GM19395 (cell line): ENCODE measurements at regions not wholly inside any gene's neighbourhood (a gene's known extent, or its start where the extent isn't known, plus 50 kb on each side); places are given as distances from the start of the nearest gene placed in this dataset.
A peak's percentile ranks its signal among the peaks of the same experiment; 100 is the strongest.
"Not testable (repeated sequence)": the region's sequence is repeated elsewhere in the genome, so short reads cannot be mapped to it uniquely, and the experiment has no call there.

ENCODE experiments used
- ATAC-seq: cut with Tn5 transposase; IDR thresholded peaks from one replicate; pipeline ENCODE4 v1.9.1; 2021; ENCODE audit warnings: mild to moderate bottlenecking, moderate library complexity; ENCODE audit not compliant: unreplicated experiment

GRCh38 chr3:8387571-8387970, 114.1 kb upstream of the LMCD1 start:
- no peak for ATAC-seq

GRCh38 chr3:8399686-8400085, 101.9 kb upstream of the LMCD1 start:
- no peak for ATAC-seq

DNA sequence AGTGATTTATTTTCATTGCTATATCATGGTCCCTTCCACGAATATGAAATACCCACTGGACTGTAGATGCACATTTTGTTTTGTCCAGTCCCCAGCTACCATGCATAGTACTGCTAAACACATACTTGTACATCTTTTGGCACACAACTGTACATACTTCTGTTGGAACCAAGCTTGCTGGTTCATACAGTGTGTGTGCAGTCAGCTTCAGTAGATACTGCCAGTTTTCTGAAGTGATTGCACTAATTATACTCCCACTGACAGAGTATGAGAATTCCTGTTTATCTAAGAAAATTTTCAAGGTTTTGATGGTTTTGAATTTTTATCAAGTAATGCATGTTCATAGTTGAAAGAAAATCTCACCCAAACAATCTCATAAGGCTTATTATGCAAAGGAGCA, 100.7 kb upstream of the LMCD1 start:
- no peak for ATAC-seq

DNA sequence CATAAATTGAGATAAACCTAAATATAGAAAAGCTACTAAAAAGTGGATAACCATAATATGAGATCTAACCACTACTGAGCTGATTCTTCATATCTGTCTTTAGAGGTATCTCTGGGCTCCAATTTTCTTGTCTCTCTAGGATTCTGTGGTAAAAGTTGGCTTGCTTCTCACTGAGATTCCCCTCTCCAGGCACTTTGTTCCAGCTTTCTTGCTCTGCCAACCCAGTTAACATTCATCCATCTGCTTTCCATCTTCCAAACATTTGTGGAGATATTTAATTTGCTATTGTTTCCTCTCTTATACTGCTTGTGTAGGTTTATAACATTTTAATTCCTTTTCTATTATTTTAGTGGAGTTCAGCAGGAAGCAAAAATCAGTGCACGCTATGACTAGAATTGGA, 97.6 kb upstream of the LMCD1 start:
- ATAC-seq = no peak

DNA sequence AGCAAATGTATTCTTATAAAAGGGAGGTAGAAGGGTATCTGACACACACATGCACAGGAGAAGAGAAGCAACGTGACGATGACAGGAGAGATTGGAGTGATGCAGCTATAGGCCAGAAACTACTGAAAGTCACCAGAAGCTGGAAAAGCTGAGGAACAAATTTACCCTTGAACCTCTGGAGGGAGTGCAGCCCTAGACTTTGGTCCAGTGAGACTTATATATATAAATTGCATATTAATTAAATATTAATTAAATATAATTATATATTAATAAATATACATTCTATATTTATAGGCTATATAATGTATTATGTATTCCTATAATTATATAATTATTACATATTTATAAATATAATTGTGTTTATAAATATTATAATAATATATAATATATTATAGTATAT, 96.5 kb upstream of the LMCD1 start:
- ATAC-seq = no peak

GRCh38 chr3:8406479-8406878, 95.1 kb upstream of the LMCD1 start:
- no peak for ATAC-seq

DNA sequence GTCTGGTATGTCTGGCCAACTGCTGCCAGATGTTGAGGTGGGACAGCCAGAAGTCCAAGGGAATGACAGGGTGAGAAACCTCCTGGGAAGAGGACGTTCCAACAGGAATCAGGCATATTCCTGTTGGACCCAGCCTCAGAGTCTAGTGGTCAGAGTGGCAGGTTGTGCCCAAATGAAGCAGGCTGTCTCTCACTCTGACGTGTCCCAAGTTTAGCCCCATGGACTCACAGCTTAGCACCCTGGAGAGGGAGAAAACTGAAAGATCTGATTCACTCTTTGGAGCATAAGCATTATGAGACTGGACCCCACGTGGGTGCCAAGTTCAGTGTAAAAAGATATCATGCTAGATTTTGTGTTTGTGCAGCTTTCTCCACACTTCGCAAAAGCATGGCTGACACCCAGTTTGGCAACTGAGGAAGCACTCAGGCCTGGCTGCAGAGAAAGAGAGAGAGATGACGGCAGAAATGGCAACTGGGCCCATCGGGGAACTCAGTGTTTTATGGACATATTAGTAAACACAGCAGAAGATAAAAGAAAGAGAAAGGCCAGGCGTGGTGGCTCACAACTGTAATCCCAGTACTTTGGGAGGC, 88.2 kb upstream of the LMCD1 start:
- no peak for ATAC-seq

GRCh38 chr3:8416965-8417364, 84.7 kb upstream of the LMCD1 start:
- no peak for ATAC-seq

- no peak for ATAC-seq
These were observed 81.0 kb upstream of the LMCD1 start for GRCh38 chr3:8420612-8421011.

DNA sequence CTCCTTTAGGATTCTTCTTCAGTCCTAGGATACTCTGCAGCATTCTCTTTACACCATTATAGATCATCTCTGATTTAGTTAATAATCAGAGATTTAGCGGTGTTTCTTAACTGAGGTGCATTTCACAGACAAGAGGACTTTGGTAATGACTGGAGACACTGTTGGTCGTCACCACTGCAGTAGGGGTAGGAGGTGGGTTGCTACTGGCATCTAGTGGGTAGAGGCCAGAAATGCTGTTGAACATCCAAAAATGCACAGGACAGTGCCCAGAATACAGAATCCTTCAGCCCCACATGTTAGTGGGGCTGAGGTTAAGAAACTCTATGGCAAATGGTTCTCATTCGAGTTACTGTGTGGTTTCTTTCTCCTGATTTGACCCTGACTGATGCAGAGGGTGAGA, 80.4 kb upstream of the LMCD1 start:
- ATAC-seq = no peak

DNA sequence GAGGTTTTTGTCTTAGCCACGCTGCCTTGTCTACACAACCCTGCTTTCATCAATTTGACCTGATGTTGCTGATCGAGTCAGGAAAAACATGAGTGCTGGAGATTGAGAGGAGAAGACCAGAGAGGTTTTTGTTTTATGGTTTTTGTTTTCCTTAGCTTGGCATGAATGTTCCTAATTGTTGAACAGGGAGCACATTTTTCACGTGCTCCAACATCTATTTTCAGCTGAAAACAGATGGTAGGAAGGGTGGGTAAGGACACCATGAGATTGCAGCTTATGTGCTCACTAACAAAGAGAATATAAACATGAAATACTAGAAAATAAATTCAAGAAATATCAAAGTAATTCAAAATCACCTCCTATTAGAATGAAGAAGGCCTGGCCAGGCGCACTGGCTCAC, 79.9 kb upstream of the LMCD1 start:
- no peak for ATAC-seq

DNA sequence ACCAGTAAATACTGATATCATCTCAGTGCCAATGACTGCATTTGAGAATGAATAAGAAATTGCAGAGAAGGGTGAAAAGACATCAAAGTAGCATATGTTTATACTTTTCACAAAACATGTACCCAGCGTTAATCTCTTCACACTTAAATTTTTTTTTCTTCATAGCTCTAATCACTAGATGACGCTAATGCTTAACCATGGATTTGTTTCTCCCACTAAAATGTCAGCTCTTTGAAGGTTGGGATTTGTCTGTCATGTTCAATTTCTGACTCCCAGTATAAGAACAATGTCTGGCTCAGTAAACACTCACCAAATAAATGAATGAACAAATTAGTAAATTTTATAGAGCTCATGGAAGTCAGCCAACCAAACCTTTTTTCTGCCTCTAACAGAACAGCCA, 78.3 kb upstream of the LMCD1 start:
- ATAC-seq = no peak

DNA sequence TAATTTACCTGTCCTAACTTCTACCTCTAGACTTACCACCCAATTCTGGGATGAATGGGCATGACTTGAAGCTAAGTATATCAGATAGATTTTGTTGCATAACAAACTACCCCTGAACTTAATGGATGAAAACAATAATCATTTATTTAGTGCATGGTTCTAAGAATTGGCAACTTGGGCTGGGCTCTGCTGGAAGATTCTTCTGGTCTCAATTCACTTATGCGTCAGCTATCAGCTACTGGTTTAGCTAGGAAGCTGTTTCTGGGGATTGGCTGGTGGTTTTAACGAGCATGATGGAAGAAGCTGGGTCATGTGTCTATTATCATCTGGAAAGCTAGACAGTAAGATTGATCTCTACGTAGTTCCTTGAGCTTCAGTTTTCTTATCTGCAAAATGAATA, 77.3 kb upstream of the LMCD1 start:
- ATAC-seq = no peak

GRCh38 chr3:8436661-8437287, 64.8 kb upstream of the LMCD1 start:
- no peak for ATAC-seq

DNA sequence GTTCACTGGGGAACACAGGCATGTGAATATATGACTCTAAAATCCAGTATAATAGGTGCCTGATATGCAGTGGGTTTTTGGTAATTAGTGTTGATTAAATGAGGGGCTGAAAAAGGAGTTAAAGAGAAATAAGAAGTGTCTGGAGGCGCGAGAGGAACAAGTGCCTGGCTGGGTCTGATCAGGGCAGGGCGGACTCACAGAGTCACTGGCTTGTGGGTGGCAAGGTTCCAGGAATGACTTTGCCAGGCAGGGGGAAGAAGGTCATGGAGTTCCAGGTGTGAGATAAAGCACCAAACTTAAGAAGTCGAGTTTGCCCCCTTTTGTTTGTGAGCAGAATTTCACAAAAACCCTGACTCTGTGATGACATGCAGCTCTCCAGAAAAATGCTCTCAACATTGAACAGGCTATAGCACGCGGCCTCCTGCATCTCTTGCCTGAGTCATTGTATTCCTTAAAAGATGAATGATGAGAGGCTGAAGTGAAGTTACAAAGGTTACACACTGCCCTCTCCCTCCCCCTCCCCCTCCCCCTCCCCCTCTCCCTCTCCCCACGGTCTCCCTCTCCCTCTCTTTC, 63.0 kb upstream of the LMCD1 start:
- ATAC-seq = no peak

DNA sequence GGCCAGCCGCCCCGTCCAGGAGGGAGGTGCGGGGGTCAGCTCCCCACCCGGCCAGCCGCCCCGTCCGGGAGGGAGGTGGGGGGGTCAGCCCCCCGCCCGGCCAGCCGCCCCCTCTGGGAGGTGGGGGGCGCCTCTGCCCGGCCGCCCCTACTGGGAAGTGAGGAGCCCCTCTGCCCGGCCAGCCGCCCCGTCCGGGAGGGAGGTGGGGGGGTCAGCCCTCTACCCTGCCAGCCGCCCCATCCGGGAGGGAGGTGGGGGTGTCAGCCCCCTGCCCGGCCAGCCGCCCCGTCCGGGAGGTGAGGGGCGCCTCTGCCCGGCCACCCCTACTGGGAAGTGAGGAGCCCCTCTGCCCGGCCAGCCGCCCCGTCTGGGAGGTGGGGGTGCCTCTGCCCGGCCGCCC, 61.5 kb upstream of the LMCD1 start:
- ATAC-seq = not testable (repeated sequence)

- no peak for ATAC-seq
These were observed 59.6 kb upstream of the LMCD1 start for GRCh38 chr3:8441969-8442559.

GRCh38 chr3:8442993-8443650, 58.5 kb upstream of the LMCD1 start:
- no peak for ATAC-seq

- ATAC-seq = peak; percentile 68
These were observed 57.5 kb upstream of the LMCD1 start for GRCh38 chr3:8443829-8444791.

- no peak for ATAC-seq
These were observed 56.7 kb upstream of the LMCD1 start for GRCh38 chr3:8444883-8445282.

- no peak for ATAC-seq
These were observed 55.8 kb upstream of the LMCD1 start for GRCh38 chr3:8445861-8446260.
